ENCODE measurements at regions not wholly inside any gene's neighbourhood (a gene's known extent, or its start where the extent isn't known, plus 50 kb on each side); places are given as distances from the start of the nearest gene placed in this dataset.

GRCh38 chr2:195495351-195495750 lies 161.7 kb upstream of the SLC39A10 start:
- DNase-seq: no peak

- no peak for DNase-seq
Measured at GRCh38 chr2:195494451-195494850, 162.6 kb upstream of the SLC39A10 start.

DNA sequence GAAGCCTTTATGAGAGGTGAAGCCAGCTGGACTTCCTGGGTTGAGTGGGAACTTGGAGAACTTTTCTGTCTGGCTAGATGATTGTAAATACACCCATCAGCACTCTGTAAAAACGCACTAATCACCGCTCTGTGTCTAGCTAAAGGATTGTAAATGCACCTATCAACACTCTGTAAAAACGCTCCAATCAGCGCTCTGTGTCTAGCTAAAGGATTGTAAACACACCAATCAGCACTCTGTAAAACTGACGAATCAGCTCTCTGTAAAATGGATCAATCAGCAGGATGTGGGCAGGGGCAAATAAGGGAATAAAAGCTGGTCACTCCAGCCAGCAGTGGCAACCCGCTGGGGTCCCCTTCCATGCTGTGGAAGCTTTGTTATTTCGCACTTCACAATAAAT lies 163.6 kb upstream of the SLC39A10 start:
- DNase-seq: no peak

- DNase-seq: no peak
Measured at GRCh38 chr2:195490319-195490718, 166.7 kb upstream of the SLC39A10 start.

- no peak for DNase-seq
Measured at GRCh38 chr2:195489101-195489500, 167.9 kb upstream of the SLC39A10 start.

DNA sequence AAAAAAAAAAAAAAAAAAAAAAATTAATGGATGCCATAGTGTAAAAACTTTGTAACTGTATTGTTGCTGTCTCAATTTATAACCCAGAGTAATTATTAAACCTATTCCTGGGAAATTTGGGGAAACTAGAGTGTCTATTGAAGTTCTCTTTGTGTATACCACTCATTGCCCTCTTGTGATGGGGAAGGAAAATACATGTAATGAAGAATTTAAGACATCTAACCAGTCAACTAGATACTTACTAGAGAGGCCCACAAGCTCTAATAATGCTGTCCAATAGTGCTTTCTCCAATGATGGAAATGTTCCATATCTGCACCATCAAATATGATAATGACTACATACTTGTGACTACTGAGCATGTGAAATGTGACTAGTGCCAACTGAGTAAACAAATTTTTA lies 168.5 kb upstream of the SLC39A10 start:
- DNase-seq: no peak

GRCh38 chr2:195486987-195487644 lies 169.9 kb upstream of the SLC39A10 start:
- DNase-seq: no peak

DNA sequence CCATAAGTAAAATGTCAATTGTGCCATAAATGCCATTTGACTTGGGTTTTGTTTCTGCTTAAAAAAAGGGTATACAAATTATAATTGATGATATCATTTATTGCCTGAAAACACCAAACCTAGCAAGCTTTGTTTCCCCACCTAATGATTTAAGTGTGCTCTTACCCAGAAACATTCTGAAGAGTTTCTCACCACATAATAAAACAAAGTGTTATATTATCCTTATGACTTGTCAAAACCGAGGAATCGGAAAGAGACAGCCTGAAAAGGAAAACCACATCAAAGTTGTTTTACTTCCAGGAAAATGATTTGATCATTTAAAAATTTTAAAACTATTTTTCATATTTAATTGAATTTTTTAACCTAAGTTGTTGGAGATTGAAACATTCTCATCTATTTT lies 170.5 kb upstream of the SLC39A10 start:
- DNase-seq: no peak

DNA sequence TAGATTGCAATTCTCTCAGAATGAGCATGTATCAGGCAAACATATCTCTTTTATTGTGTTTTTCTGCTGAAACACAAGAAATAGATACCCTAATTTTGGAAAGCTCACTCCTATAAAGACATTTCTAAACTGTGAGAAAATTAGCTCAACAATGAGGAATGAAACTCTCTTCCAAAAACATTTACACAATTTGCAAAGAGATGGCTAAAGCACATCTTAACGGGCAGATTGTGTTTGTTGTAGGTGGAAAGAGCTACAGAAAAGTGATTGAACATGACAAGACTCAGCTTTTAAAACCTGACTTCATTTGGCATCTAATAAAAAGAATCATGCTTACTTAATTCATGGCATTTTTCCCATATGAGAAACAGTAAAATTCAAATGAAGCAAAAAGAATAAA lies 175.0 kb upstream of the SLC39A10 start:
- no peak for DNase-seq

DNA sequence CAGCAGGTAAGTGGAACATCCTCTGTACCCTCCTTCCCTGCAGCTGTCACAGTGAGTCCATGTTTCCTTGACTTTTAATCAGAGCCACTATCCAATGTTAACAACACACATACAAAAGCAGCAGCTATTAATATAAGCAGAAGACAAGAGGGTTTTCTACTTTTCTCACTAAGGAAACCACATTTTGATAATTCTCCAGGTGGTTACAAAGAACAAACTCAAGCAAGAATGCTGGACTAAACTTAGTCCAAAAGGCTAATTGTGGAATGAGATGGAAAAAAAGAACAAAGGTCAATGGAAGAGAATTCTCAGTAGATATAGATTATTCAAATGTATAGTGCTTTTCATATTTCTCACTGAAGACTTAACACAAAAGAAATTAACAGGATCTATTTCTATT lies 176.9 kb upstream of the SLC39A10 start:
- no peak for DNase-seq

- DNase-seq: no peak
Measured at GRCh38 chr2:195479407-195479806, 177.6 kb upstream of the SLC39A10 start.

DNA sequence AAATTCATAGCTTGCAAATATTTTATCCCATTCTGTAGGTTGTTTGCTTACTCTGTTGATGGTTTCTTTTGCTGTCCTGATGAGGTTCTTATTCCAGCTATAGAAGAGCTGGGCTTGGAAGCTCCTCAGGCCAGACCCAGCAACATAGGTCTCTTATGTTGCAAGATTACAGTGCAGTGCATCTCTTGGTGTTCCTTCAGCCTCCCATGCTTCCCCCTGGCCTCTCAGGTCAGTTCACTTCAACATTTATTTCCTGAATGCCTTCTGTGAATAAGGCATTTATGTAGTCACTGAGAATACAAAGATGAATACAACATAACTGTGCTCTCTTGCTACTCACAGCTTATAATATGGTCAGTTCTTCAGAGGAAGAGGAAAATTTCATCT lies 179.0 kb upstream of the SLC39A10 start:
- DNase-seq: no peak

DNA sequence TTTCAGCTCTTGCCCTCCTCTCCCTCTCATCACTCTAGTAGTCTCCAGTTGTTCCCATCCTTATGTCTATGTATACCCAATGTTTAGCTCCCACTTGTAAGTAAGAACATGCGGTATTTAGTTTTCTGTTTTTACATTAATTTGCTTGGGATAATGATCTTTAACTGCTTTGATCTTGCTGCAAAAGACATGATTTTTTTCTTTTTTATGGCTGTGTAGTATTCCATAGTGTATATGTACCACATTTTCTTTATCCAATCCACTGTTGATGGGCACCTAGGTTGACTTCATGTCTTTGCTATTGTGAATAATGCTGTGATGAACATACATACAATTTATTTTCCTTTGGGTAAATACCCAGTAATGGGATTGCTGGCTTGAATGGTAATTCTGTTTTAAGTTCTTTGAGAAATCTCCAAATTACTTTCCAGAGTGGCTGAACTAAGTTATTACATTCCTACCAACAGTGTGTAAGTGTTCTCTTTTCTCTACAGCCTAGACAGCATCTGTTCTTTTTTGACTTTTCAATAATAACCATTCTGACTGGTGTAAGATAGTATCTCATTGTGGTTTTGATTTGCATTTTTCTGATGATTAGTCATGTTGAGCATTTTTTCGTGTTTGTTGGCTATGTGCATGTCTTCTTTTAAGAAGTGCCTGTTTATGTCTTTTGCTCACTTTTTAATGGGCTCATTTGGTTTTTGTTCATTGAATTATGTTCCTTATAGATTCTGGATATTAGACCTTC lies 179.6 kb upstream of the SLC39A10 start:
- DNase-seq: no peak

GRCh38 chr2:195475336-195475735 lies 181.7 kb upstream of the SLC39A10 start:
- DNase-seq: no peak

- no peak for DNase-seq
Measured at GRCh38 chr2:195473862-195474261, 183.2 kb upstream of the SLC39A10 start.

DNA sequence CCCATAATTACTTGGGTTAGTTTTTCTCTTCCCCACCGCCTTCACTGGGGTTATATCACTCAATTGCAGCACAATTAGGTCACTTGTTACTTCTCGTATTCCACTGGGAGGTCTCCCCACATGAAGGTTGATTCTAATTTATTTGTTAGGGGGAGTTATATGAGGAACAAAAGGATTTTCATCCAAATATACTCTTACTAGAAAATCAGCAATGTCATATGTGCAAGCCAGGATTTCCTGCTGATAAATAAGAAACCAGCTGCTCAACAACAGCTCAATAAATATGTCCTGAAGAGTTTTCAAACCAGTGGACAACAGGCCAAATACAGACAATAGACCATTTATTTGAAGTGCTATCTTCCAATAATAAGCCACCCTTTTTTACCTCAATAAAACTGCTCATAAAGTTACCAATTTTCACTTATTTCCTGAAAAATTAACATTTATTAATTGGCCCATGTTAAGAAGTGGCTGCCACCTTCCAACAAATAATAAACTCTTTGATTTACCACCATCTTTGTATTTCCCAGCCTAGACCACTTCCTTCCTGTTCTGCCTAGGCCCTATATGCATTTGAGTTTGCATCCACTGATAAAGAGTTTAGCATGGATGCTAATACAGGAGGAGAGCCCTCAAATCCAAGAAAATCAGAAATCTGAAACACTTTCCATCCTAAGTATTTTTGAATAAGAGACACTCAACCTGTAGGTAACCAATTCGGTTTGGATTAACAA lies 184.4 kb upstream of the SLC39A10 start:
- no peak for DNase-seq

GRCh38 chr2:195471807-195472206 lies 185.2 kb upstream of the SLC39A10 start:
- no peak for DNase-seq

DNA sequence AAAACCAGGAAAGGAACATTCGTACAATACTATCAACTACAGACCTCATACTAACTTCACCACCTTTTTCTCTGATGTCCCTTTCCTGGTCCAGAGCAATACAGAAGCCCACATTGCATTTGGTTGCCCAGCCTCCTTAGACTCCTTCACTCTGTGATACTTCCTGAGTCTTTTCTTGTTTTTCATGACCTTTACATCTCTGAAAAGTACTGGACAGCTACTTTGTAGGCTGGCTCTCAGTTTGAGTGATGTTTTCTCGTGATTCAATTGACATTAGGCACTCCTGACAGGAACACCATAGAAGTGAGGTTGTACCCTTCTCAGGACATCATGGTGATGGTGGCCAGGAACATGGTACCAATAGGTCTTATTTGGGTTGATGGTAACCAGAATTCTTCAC lies 185.9 kb upstream of the SLC39A10 start:
- no peak for DNase-seq

GRCh38 chr2:195470622-195471021 lies 186.4 kb upstream of the SLC39A10 start:
- DNase-seq: no peak

- no peak for DNase-seq
Measured at GRCh38 chr2:195468771-195469170, 188.3 kb upstream of the SLC39A10 start.

DNA sequence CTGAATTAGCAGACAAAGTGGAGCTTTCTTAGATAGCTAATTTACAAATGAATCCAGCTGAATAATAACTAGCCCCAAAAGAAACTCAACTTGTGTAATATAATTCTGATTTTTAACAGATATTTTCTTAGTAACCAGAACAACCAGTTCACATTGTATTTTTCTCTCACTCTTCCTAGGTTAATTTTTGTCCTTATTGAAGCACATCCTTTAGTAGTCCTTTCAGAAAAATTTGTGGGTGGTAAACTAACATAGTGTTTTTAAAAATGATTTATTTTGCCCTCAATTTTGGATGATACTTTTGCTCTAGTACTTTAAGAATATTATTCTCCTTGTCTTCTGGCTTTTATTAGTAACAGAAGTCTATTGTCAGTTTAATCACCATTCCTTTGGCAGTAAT lies 190.6 kb upstream of the SLC39A10 start:
- DNase-seq: no peak

DNA sequence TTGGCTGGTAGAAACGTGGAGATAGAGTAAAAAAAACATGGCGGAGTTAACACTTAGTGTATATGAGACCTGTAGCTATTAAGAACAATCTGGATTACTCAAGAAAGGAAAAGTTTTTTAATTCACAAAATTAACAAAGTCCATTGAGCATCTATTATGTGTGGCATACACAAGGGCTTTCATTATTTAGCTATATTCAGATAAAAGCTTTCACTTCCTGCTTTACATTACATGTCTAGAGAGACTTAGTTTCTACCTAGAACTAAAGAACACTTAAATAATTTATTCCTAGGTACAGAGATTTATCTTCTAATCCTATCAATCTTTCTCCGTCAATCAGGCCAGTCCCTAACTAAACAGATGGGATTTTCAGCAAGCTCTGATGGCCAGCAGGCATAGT lies 196.0 kb upstream of the SLC39A10 start:
- no peak for DNase-seq

- DNase-seq: no peak
Measured at GRCh38 chr2:195458936-195459335, 198.1 kb upstream of the SLC39A10 start.

GRCh38 chr2:195457873-195458272 lies 199.2 kb upstream of the SLC39A10 start:
- DNase-seq: no peak

Data from NCI-H510A treated with DMSO at 0.1 percent for 48 hours (cell line).